ENCODE measurements at regions not wholly inside any gene's neighbourhood (a gene's known extent, or its start where the extent isn't known, plus 50 kb on each side); places are given as distances from the start of the nearest gene placed in this dataset.

- H3K27ac ChIP-seq = no peak overlapping the region
- no peaks in the 10 kb centered on the region for H3K36me3 ChIP-seq
- ATAC-seq = no peak
- no peak for TF ChIP-seq EP300 (IDR thresholded peaks at IDR 0.05)
- TF ChIP-seq, protein P1, sequence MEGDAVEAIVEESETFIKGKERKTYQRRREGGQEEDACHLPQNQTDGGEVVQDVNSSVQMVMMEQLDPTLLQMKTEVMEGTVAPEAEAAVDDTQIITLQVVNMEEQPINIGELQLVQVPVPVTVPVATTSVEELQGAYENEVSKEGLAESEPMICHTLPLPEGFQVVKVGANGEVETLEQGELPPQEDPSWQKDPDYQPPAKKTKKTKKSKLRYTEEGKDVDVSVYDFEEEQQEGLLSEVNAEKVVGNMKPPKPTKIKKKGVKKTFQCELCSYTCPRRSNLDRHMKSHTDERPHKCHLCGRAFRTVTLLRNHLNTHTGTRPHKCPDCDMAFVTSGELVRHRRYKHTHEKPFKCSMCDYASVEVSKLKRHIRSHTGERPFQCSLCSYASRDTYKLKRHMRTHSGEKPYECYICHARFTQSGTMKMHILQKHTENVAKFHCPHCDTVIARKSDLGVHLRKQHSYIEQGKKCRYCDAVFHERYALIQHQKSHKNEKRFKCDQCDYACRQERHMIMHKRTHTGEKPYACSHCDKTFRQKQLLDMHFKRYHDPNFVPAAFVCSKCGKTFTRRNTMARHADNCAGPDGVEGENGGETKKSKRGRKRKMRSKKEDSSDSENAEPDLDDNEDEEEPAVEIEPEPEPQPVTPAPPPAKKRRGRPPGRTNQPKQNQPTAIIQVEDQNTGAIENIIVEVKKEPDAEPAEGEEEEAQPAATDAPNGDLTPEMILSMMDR (IDR thresholded peaks at IDR 0.05) = no peak
- no peak for TF ChIP-seq POLR2A (IDR thresholded peaks at IDR 0.05)
- TF ChIP-seq POLR2AphosphoS5 (IDR thresholded peaks at IDR 0.05) = no peak
- H3K9me3 ChIP-seq = no peaks in the 10 kb centered on the region
- peaks cover 11% of the 10 kb centered on the region for H3K27me3 ChIP-seq
- H3K4me1 ChIP-seq = peaks cover 0 to 3% (median 0%) of the 10 kb centered on the region in 3 donors
- WGBS, 2 donors (ENCODE audit: low coverage in 1 of 2) = 66 to 89% methylated on average over 4 to 10 of the region's 14 CpGs
- H3K4me3 ChIP-seq = no peak overlapping the region
These were observed 85.2 kb downstream of the DLL1 start for GRCh38 chr6:170205534-170206316.

- Histone ChIP-seq H3K4me1 (peaks cover 0 to 3% (median 3%) of the 10 kb centered on the region in 3 donors), H3K36me3 (no peaks in the 10 kb centered on the region), H3K27me3 (peaks cover 11% of the 10 kb centered on the region), H3K27ac (no peak overlapping the region), H3K4me3 (no peak overlapping the region), H3K9me3 (no peaks in the 10 kb centered on the region)
- 75 to 86% methylated on average over 4 of the region's 6 CpGs for WGBS, 2 donors (ENCODE audit: low coverage in 1 of 2)
- ATAC-seq = no peak
- TF ChIP-seq, protein P1 (IDR thresholded peaks at IDR 0.05) = no peak
- TF ChIP-seq POLR2AphosphoS5 (IDR thresholded peaks at IDR 0.05) = no peak
- no peak for TF ChIP-seq POLR2A (IDR thresholded peaks at IDR 0.05)
- TF ChIP-seq EP300 (IDR thresholded peaks at IDR 0.05) = no peak
These were observed 85.8 kb downstream of the DLL1 start for GRCh38 chr6:170205126-170205525.

DNA sequence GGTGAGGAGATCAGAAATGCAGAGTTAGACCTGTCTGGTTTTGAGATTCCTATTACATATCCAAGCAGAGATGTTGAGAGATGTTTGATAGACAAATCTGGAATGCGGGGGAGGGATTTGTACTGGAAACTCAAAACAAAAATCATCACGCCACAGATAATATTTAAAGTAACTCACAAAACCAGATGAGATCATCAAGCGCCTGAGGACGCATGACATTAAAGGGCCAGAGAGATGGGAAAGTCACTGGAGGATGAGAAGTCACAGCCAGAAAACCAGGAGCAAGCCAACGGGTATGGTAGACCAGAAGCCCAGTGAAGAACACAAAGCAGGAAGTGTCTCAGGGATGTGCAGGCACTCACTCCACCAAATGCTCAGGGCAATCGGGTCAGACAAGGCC is 87.7 kb downstream of the DLL1 start:
- ATAC-seq = no peak
- Histone ChIP-seq H3K4me1 (peaks cover 0 to 3% (median 3%) of the 10 kb centered on the region in 3 donors), H3K27ac (no peak overlapping the region), H3K27me3 (no peaks in the 10 kb centered on the region), H3K36me3 (no peaks in the 10 kb centered on the region), H3K9me3 (no peaks in the 10 kb centered on the region), H3K4me3 (no peak overlapping the region)
- no peak for TF ChIP-seq POLR2AphosphoS5 (IDR thresholded peaks at IDR 0.05)
- no peak for TF ChIP-seq EP300 (IDR thresholded peaks at IDR 0.05)
- TF ChIP-seq POLR2A (IDR thresholded peaks at IDR 0.05) = no peak
- TF ChIP-seq, protein P1 (IDR thresholded peaks at IDR 0.05) = no peak
- WGBS, 2 donors (ENCODE audit: low coverage in 1 of 2) = 78 to 82% methylated on average over 5 to 6 of the region's 6 CpGs

- Histone ChIP-seq H3K27me3 (no peaks in the 10 kb centered on the region), H3K4me1 (peaks cover 0 to 3% (median 3%) of the 10 kb centered on the region in 3 donors), H3K4me3 (no peak overlapping the region), H3K27ac (no peak overlapping the region), H3K9me3 (no peaks in the 10 kb centered on the region), H3K36me3 (no peaks in the 10 kb centered on the region)
- ATAC-seq = no peak
- 87 to 93% methylated on average over 8 to 10 of the region's 13 CpGs for WGBS, 2 donors (ENCODE audit: low coverage in 1 of 2)
- TF ChIP-seq POLR2A (IDR thresholded peaks at IDR 0.05) (no peak), EP300 (IDR thresholded peaks at IDR 0.05) (no peak), POLR2AphosphoS5 (IDR thresholded peaks at IDR 0.05) (no peak)
- TF ChIP-seq, protein P1 (IDR thresholded peaks at IDR 0.05) = no peak
These were observed 88.3 kb downstream of the DLL1 start for GRCh38 chr6:170202416-170203135.

Measured in gastroesophageal sphincter (tissue), 4 donors.